GM12874 (cell line): ENCODE measurements at regions not wholly inside any gene's neighbourhood (a gene's known extent, or its start where the extent isn't known, plus 50 kb on each side); places are given as distances from the start of the nearest gene placed in this dataset.

Source experiments
- CTCF ChIP-seq: IDR thresholded peaks from 2 replicates; pipeline ENCODE4 v1.5.1; 2011; ENCODE audit warnings: low read depth, mild to moderate bottlenecking, control low read depth, low read length, moderate library complexity; ENCODE audit not compliant: insufficient read depth

DNA sequence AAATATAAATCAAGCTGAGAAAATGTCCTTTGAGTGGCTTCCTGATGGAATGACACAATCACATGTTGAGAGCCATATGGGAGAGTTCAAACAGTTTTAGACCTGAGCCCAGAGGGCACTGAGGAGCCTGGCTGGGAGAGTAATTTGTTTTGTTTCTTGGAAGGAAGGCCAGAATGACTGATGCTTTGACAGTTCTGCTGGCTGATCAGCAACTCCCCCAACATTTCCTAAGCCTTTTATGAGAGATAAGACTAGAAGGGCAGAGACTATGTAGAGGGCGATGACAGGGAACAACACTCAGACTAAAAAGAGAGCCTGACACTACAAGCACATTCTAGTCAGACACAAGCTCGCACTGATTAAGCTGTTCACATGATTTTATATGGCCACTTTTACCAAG, 169.2 kb downstream of the COX7C start:
- TF ChIP-seq CTCF, result no peak

DNA sequence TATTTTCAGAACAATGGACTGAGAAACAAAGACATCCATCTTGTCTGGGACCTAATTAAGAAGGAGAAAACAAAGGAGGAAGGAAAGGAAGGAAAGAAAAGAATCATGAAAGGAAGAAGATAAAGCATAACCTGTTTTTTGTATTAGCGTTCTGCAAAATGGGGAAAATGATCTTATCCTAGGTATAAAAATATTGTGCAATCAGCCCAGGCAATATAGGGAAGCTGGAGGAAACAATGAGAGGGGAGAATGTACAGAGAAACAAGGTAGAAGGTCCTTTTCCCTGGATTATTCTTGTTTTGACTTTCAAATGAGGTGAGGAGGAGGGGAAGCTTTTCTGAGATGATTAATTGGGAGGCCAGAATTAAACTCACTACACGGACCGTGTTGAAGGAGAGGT, 177.9 kb downstream of the COX7C start:
- TF ChIP-seq CTCF, result no peak

DNA sequence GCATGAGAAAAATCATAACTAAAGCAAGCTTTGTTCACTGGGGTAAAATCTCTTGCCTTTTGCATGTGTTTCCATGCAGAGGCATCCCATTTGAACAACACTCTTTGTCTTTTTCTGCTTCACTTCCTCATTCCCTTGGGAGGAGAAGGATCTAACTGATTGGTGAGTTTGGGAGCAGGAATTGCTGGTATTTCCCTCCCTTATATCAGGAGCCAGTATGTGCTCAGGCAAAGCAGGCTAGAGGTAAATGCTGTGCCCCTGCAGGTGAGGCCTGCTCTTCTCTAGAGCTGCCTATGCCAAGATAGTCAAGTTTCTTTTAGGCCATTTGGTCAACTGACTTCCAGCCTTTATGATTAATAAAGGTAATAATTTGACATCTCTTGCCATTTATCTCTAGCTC, 179.9 kb downstream of the COX7C start:
- TF ChIP-seq CTCF, result no peak

- TF ChIP-seq CTCF, result no peak
These were observed 188.5 kb downstream of the COX7C start for GRCh38 chr5:86806206-86806605.

GRCh38 chr5:86807046-86808031, 189.6 kb downstream of the COX7C start:
- no peak for TF ChIP-seq CTCF

GRCh38 chr5:86814315-86814714, 196.6 kb downstream of the COX7C start:
- TF ChIP-seq CTCF, result no peak

GRCh38 chr5:86814907-86815306, 197.2 kb downstream of the COX7C start:
- TF ChIP-seq CTCF, result no peak
